Endothelial cell of umbilical vein (primary cell): ENCODE measurements at regions not wholly inside any gene's neighbourhood (a gene's known extent, or its start where the extent isn't known, plus 50 kb on each side); places are given as distances from the start of the nearest gene placed in this dataset.

ENCODE experiments used
- BruUV-seq: library from RNA; stranded (reverse); fragments of 400-500 nt; replicated peaks from 2 replicates; lab custom pipeline; 2021; lab: Mats Ljungman, UMichigan
- CTCF ChIA-PET: fragments of 300-600, 350-600 bp; sonication (Branson Sonifier 250); formaldehyde crosslinking; loops from one replicate; lab custom pipeline; 2021; ENCODE audit warnings: antibody characterized with exemption, inconsistent platforms; lab: Charles Lee
- POLR2A ChIA-PET: fragments of 300-600, 350-600 bp; sonication (Branson Sonifier 250); formaldehyde crosslinking; loops from one replicate; lab custom pipeline; 2021; ENCODE audit warnings: antibody characterized with exemption, inconsistent platforms; lab: Charles Lee
- DNase-seq: peaks from one replicate; pipeline ENCODE4 v3.0.0-alpha.2; 2011; ENCODE audit warnings: low read depth, low spot score
- FAIRE-seq: peaks from 2 replicates; lab custom pipeline; 2011; peaks lifted over from hg19 to GRCh38; lab: Jason Lieb, UNC
- H2AFZ ChIP-seq: 2 replicates; pipeline ENCODE4 v1.6.0; 2012; ENCODE audit warnings: low read depth, low read length, control low read depth, inconsistent platforms
- H3K27ac ChIP-seq: 2 replicates; pipeline ENCODE4 v1.5.1; 2011; ENCODE audit warnings: low read depth, mild to moderate bottlenecking, control low read depth, low read length, moderate library complexity; ENCODE audit not compliant: insufficient read depth
- H3K27me3 ChIP-seq, 2 experiments: 2 replicates each; pipeline versions ENCODE4 v1.6.0 to v1.6.1; 2011; ENCODE audit warnings: low read length in 2 of 2, mixed read lengths in 1 of 2; ENCODE audit not compliant: control insufficient read depth in 2 of 2, insufficient read depth in 2 of 2
- H3K36me3 ChIP-seq, 2 experiments: 2 replicates in 1 of 2; 3 replicates in 1 of 2; pipeline ENCODE4 v1.5.1; 2011; ENCODE audit warnings: low read length in 2 of 2, mild to moderate bottlenecking in 1 of 2, moderate library complexity in 1 of 2; ENCODE audit not compliant: control insufficient read depth in 2 of 2, insufficient read depth in 2 of 2; ENCODE audit errors: extremely low read depth in 1 of 2
- H3K4me1 ChIP-seq: 3 replicates; pipeline ENCODE4 v1.5.1; 2011; ENCODE audit warnings: mild to moderate bottlenecking, low read length; ENCODE audit not compliant: control insufficient read depth, insufficient read depth; ENCODE audit errors: extremely low read depth
- H3K4me2 ChIP-seq: 2 replicates; pipeline ENCODE4 v1.6.1; 2011; ENCODE audit warnings: low read length, control low read depth, mixed read lengths; ENCODE audit not compliant: insufficient read depth
- H3K4me3 ChIP-seq, 3 experiments: fragments of 200-600 bp in 1 of 3; sonication (generic), shearing (Covaris generic) in 1 of 3; replicated peaks in 1 of 3; 2 replicates each; pipeline ENCODE4 v1.5.1; 2011 to 2016; ENCODE audit warnings: control low read depth in 3 of 3, low read length in 3 of 3, mild to moderate bottlenecking in 2 of 3, inconsistent platforms in 1 of 3, low read depth in 1 of 3, moderate library complexity in 1 of 3; ENCODE audit not compliant: insufficient read depth in 1 of 3
- H3K79me2 ChIP-seq: 2 replicates; pipeline ENCODE4 v1.6.0; 2012; ENCODE audit warnings: low read length, inconsistent platforms; ENCODE audit not compliant: control insufficient read depth, insufficient read depth
- H3K9ac ChIP-seq: replicated peaks from 2 replicates; pipeline ENCODE3; 2011; ENCODE audit warnings: low read length, control low read depth; ENCODE audit not compliant: insufficient read depth; ENCODE audit errors: extremely low read depth
- H3K9me1 ChIP-seq: replicated peaks from 3 replicates; pipeline ENCODE4 v1.6.0; 2011; ENCODE audit warnings: mild to moderate bottlenecking, low read length; ENCODE audit not compliant: control insufficient read depth, insufficient read depth; ENCODE audit errors: extremely low read depth
- H3K9me3 ChIP-seq: replicated peaks from 2 replicates; pipeline ENCODE4 v1.5.1; 2012; ENCODE audit warnings: low read length, inconsistent platforms; ENCODE audit not compliant: control insufficient read depth, insufficient read depth
- H4K20me1 ChIP-seq: replicated peaks from 2 replicates; pipeline ENCODE3; 2011; ENCODE audit warnings: mild to moderate bottlenecking, low read length; ENCODE audit not compliant: control insufficient read depth, insufficient read depth; ENCODE audit errors: extremely low read depth
- CTCF ChIP-seq, 2 donors: IDR thresholded peaks; 1 replicate in 1 of 2; 2 replicates in 1 of 2; pipeline ENCODE4 v1.5.1; 2011; ENCODE audit warnings: low read length in 2 of 2, mild to moderate bottlenecking in 2 of 2, moderate library complexity in 2 of 2, control low read depth in 1 of 2, inconsistent platforms in 1 of 2, low read depth in 1 of 2; ENCODE audit not compliant: insufficient read depth in 1 of 2; ENCODE audit errors: extremely low read depth in 1 of 2
- FOS ChIP-seq: IDR thresholded peaks from 2 replicates; pipeline ENCODE4 v1.6.1; 2011; ENCODE audit warnings: mild to moderate bottlenecking, low read length, moderate library complexity, borderline replicate concordance; ENCODE audit not compliant: insufficient read depth
- GATA2 ChIP-seq: IDR thresholded peaks from 2 replicates; pipeline ENCODE4 v1.7.0; 2011; ENCODE audit warnings: low read depth, mild to moderate bottlenecking, moderate library complexity, mixed read lengths, low read length; ENCODE audit not compliant: insufficient read length, insufficient read depth
- JUN ChIP-seq: IDR thresholded peaks from 2 replicates; pipeline ENCODE4 v1.6.1; 2011; ENCODE audit warnings: borderline replicate concordance, low read depth; ENCODE audit not compliant: insufficient read length, insufficient read depth
- MYC ChIP-seq: IDR thresholded peaks from one replicate; pipeline ENCODE4 v1.6.1; 2011; ENCODE audit warnings: mild to moderate bottlenecking, low read depth, low read length
- POLR2AphosphoS5 ChIP-seq: IDR thresholded peaks from 2 replicates; pipeline ENCODE4 v1.6.1; 2012; ENCODE audit warnings: low read depth, mild to moderate bottlenecking, control low read depth, low read length, moderate library complexity; ENCODE audit not compliant: insufficient read depth
- dilution Hi-C: fragments of 300-500 bp; cut with MboI; formaldehyde crosslinking; loops from one replicate; pipeline ENCODE4 v1.15.0; 2019; ENCODE audit warnings: low sequenced_read_pairs; ENCODE audit not compliant: extremely low pct_ligation_motif_present
- intact Hi-C: fragments of 100-400 bp; cut with micrococcal nuclease; formaldehyde crosslinking; loops from one replicate; pipeline ENCODE4 v1.10.0; 2022
- TF ChIP-seq, protein P1 (sequence below): IDR thresholded peaks from 2 replicates; pipeline ENCODE4 v1.6.1; 2011; ENCODE audit not compliant: insufficient read depth, insufficient read length

DNA sequence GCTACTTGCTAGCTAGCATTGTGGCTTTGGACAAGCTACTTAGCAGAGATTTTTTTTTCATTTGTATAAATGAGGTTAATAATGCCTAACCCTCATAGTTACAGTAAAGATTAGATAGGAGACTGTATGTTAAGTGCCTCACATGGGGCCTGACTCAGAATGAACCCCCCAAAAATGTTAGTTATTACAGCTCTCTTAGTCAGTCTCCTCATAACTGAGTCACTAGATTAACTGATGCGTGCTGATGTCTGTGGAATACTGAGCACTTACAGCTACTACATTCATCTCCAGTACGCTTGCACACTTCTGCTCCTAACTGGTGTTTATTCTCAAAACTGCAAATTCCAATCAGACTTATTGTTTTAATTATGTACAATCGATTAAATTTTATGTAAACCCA is 315.3 kb downstream of the SNX13 start:
- H3K9me3 ChIP-seq = no peaks in the 10 kb centered on the region
- no peaks in the 10 kb centered on the region for H3K27me3 ChIP-seq
- no peaks in the 10 kb centered on the region for H3K36me3 ChIP-seq
- H4K20me1 ChIP-seq = no peaks in the 10 kb centered on the region
- no peaks in the 10 kb centered on the region for H3K4me1 ChIP-seq
- TF ChIP-seq GATA2 (no peak), MYC (no peak), POLR2AphosphoS5 (no peak), FOS (no peak), JUN (no peak)
- TF ChIP-seq, protein P1, sequence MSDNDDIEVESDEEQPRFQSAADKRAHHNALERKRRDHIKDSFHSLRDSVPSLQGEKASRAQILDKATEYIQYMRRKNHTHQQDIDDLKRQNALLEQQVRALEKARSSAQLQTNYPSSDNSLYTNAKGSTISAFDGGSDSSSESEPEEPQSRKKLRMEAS = no peak
- CTCF ChIA-PET = interaction anchor here (0.6 to 1.6 kb wide), 3 partner anchors 8 to 17 kb away, joined by 3 to 4 read pairs (median 4); no protein-coding TSS in a partner anchor
- H2AFZ ChIP-seq = no peak overlapping the region
- no peak overlapping the region for H3K4me3 ChIP-seq
- H3K9me1 ChIP-seq = no peaks in the 10 kb centered on the region
- POLR2A ChIA-PET = no interaction called here
- dilution Hi-C loops = no loop called here
- no peak for FAIRE-seq
- H3K79me2 ChIP-seq = no peaks in the 10 kb centered on the region
- BruUV-seq = no TSS peak
- no peak for DNase-seq
- intact Hi-C loops = no loop called here
- no peak overlapping the region for H3K4me2 ChIP-seq
- no peak overlapping the region for H3K9ac ChIP-seq
- no peak overlapping the region for H3K27ac ChIP-seq

GRCh38 chr7:17626235-17626634 is 314.1 kb downstream of the SNX13 start:
- Histone ChIP-seq H3K4me3 (no peak overlapping the region), H3K27ac (no peak overlapping the region), H2AFZ (no peak overlapping the region), H3K79me2 (no peaks in the 10 kb centered on the region), H3K4me2 (no peak overlapping the region), H3K4me1 (no peaks in the 10 kb centered on the region), H4K20me1 (no peaks in the 10 kb centered on the region), H3K9ac (no peak overlapping the region), H3K36me3 (no peaks in the 10 kb centered on the region), H3K9me1 (no peaks in the 10 kb centered on the region), H3K9me3 (no peaks in the 10 kb centered on the region), H3K27me3 (no peaks in the 10 kb centered on the region)
- ChIA-PET CTCF (no interaction called here), POLR2A (no interaction called here)
- no peak for FAIRE-seq
- TF ChIP-seq CTCF (IDR thresholded peaks at IDR 0.05; ENCODE audit: extremely low read depth in 1 of 2, insufficient read depth in 1 of 2, low read depth in 1 of 2, low read length in 2 of 2) (no peak), GATA2 (no peak), JUN (no peak)
- TF ChIP-seq, protein P1 = no peak
- no TSS peak for BruUV-seq
- dilution Hi-C loops = no loop called here
- no peak for DNase-seq
- intact Hi-C loops = no loop called here
